ENCODE measurements at regions not wholly inside any gene's neighbourhood (a gene's known extent, or its start where the extent isn't known, plus 50 kb on each side); places are given as distances from the start of the nearest gene placed in this dataset.
"Not testable (repeated sequence)": the region's sequence is repeated elsewhere in the genome, so short reads cannot be mapped to it uniquely, and the experiment has no call there.

DNA sequence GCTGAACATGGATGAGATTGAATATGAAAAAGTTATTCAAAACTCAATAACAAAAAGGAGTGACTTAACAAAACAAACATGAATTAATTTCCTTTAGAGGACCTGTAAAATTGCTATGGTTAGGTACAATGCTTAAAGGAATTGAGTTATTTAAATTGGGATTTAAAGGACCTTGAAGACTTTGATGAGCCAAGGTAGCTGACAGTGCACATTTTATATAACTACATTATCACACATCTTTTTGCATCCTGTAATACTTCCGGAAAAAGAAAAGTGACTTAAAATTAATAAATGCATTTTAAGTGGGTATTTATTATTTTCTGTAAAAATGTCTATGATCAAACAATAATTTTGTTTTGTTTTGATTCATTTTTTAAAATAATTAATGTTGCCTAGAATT is 964.8 kb upstream of the SLIT2 start:
- no peak for DNase-seq

DNA sequence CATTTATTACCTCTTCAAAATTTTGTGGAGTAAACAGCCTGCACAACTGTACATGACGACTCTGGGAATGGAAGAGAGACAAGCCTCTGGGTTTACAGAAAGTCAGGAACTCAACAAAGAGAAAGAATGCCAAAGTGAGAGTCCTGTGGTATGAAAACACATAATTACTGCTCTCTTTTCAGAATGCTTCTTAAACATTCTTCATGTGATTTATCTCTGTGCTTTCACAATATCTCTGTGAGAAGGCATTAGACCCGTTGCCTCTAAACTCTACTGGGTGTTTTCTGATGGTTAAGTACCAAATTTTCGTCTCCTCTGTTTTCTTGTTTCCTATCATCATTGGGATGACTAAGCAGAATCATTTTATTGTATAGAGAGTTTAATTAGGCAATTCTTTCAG is 966.6 kb upstream of the SLIT2 start:
- DNase-seq = no peak

DNA sequence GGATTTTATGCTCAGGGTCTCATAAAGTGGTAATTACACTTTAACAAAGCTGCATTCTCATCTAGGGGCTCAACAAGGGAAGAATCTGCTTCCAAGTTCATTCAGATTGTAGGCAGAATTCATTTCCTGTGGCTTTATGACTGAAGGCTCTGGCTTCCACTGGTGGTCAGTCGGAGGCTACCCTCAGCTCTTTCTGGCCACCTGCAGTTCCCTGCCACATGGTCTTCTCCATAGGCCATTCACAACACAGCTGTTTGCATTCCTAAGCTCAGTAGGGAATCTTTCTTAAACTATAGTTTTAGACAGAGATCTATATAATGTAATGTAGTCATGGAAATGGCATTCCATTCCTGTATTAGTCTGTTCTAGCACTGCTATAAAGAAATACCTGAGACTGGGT is 973.0 kb upstream of the SLIT2 start:
- DNase-seq = no peak

DNA sequence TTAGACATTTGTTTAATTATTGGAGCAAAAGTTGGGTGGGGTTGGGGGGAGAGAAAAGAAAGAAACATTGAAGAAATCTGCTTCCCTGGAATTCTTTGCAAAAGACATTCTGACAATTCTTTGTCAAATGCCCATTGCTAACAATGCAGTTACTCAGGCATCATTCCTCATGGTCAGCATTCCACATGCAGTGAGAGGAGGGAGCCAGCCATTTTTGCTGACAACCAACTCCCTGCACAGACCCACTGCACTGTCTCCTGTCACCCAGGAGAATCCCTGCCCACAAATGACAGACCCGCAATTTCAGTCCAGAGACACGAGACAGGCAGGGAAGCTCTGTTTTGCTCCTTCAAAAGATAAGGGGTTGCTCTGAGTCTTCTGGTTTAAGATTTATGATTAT is 985.1 kb upstream of the SLIT2 start:
- DNase-seq = no peak

DNA sequence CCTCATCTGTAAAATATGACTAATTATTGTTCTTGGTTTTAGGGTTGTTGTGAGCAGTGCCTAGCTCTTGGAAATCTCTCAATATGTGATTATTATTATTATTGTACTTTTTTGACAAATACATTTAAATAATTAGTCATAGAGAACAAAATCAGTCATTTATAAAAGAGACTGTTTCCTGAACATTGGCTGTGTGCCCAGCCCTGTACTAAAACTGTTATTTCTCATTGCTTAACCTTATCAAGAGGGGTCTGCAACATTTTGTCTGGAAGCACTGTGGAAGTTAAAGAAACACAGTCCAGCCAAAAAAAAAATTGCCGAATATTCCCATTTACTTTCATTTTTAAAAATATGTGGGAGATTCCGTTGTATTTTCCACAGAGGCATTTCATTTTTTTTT is 989.2 kb upstream of the SLIT2 start:
- no peak for DNase-seq

DNA sequence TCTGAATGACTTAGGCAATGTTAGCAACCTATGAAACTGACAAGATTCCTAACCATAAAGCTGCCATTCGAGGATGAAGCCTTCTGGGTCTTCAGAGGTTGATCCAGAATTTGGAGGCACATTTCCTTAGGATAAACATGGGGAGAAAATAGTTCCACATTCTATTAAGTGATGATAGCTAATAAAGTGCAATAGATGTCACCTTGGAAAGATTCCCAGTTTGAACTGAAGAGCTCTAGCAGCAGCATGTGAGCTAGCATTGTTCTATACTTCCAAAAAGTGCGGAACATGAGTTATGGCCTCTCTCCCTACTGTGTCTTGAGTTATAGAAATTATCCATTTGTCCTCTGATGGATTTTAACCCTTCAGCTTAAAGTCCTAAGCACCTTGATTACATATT is 991.4 kb upstream of the SLIT2 start:
- DNase-seq = no peak

DNA sequence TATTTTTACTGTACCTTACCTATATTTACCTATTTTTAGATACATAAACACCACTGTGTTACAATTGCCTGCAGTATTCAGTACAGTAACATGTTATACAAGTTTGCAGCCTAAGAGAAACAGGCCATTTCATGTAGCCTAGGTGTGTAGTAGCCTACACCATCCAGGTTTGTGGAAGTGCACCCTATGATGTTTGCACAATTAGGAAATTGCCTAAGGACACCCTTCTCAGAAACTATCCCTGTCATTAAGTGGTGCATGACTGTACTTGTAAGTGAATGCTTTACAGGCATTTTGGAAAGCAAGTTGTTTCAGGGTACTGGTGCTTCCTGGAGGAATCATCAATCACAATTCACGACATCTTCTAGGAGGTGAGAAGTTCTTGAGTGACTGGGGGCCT is 991.8 kb upstream of the SLIT2 start:
- no peak for DNase-seq

DNA sequence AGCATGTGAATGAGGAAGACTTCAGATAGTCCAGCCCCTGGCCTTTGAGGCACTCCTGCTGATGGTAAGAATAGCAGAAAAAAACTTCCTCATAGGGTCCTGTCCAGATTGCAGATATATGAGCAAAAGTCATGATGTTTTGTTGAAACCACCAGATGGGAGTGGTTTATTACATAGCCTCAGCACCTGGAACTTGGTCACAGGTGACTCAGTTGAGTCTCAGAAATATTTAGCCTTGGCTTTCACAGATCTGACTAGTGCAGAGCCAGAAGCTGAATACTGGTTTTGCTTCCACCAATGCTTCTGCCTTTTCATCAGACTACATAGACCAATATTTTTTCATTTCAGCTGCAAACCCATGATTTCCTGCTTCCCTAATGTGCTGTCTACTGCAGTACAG is 994.9 kb upstream of the SLIT2 start:
- no peak for DNase-seq

DNA sequence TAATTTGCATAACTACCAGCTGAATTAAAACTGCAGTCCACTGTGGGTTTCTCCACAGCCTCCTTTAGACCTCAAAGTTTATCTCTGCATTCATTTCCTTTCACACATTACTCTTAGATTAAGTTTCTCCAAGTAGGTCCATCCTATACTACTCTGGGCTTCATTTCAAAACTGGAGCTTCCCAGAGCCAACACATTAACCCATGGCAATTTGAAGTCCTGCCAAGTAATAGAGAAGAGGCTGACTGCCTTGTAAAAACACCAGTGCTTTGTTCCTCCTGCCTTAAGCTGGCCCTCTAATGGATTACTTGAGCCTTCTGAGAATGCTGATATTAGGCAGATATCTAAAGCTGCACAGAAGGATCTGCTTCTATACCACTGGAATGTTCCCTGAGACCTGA is 997.2 kb upstream of the SLIT2 start:
- no peak for DNase-seq

DNA sequence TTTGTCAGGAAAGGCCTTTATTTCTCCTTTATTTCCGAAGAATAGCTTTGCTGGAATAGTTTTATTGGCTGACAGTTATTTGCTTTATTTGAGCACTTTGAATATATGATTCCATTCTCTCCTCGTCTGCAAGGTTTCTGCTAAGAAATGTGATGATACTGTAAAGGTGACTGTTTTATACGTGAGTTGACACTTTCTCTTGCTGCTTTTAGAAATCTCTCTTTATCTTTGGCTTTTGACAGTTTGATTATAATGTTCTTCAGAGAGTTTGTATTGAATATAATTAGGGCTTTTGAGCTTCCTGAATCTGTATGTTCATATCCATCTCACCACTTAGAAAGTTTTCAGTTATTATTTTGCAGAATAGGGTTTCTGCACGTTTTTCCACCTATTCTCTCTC is 1003.7 kb upstream of the SLIT2 start:
- DNase-seq = no peak

DNA sequence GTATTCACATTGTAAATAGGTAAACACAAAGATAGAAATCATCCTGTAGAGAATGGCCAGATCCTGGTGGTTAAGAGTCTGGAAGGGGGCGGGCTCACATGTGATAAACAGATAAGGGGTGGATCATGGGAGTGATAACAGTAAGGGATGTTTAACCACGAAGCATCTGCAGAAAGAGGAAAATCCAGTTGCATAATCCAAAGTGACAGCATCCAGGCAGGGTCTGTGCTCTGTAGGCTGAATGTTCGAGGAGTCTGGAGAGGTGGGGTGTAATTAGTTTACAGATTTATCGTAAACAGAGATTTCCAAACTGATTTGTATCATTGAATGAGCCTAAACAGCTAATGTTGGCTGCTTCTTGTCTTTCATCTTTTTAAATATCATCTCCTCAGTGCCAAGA is 1009.8 kb upstream of the SLIT2 start:
- no peak for DNase-seq

DNA sequence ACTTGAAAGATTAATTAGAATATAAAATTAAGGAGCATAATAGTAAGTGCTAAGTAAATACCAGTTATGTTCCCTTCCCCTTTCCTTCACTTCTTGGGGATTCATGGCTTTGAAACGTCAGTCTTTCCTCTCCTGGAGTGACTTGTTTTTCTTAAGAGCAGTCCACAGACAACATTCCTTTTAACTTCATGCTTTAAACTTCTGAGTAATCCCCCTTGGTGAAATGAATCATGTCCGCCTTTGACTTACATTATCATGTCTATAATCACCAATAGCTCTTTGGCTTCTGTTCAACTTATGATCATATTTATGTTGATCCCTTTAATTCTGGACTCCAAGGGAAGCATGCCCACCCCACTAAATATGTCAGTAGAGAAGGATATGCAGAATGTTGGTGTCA is 1012.1 kb upstream of the SLIT2 start:
- DNase-seq = no peak

DNA sequence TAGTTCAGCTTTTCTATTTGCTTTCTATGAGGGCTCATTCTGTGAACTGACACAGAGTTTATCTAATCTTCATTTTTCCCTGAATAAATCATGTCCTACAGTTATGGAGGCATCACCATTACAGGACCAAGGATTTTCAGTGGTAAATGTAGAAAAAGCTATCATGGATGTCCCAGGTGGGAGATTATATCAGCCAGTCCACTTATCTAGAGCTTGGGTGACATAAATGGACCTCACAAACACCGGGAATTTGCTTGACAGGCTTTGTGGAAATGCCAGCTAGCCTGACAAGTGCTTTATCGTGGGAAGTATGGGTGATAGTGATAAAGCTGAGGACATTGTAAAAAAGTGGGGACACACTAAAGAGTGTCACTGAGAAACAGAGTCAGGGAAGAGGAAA is 1015.2 kb upstream of the SLIT2 start:
- no peak for DNase-seq

DNA sequence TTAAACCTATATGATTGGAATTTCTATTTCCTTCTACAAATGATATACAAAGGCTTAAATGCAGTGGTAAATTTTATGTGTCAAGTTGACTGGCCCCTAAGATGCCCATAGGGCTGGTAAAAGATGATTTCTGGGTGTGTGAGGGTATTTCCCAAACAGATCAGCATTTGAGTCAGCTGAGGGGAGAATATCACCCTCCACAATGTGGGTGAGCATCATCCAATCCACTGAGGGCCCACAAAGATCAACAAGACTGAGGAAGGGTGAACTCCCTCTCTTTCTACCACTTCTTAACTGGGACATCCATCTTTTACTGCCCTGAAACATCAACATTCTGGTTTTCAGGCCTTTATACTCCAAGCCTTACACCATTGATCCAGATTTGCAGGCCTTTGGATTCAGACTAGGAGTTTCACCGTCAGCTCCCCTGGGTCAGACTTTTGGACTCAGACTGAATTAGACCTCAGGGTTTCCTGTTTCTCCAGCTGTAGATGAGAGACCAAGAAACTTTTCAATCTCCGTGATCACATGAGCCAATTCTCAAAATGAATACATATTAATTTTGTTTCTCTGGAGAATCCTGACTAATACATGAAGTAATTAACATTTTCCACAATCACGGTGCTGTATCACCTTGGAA is 1020.7 kb upstream of the SLIT2 start:
- no peak for DNase-seq

DNA sequence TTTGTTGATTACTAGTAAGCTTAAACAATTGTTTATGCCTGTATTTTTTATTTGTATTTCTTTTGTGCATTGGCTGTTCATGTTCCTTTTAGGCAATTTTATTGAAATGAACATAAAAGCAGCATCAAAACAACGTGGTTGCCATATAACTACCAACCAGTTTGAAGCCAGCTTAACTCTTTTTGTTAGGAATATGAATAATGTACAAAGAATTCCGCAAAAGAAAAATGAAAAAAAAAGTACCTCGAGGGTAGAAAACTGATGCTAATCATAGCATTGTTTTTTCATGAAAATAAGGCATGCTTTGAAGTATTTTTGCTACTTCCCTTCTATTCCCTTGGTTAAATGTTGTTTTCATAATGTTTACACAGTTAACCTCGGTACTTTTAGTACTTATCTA is 1024.0 kb upstream of the SLIT2 start:
- DNase-seq = no peak

DNA sequence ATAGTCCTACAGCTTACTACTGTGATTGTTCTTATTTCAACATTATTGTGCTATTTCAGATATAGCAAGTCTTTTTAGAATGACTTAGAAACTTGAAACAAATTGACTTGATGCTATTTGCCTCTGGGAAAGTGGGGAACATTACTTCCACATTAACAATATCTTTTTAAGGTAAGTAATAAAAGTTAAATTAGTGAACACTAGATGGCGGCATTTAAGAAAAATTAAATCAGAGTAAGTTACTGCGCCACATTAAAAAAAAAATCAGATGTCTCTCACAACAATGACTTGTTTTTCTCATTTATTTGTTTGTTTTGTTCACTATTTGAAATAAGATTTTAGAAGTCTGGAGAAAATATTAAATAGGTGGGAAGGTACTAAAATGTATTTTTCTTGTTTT is 1026.9 kb upstream of the SLIT2 start:
- no peak for DNase-seq

DNA sequence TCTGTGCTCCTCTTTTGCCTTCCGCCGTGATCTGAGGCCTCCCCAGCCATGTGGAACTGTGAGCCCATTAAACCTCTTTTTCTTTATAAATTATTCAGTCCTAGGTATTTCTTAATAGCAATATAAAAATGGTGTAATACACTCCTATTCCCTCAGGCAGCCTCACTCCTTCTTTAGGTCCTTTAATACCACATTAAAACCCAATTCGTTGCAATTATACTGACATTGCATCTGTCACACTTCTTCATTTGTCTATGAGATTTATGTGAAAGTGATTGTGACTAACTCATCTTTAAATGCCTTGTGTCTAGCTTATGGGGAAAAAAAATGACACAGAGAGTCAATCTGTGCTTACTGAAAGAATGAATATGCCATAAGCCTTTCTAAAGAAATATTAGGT is 1035.2 kb upstream of the SLIT2 start:
- no peak for DNase-seq

DNA sequence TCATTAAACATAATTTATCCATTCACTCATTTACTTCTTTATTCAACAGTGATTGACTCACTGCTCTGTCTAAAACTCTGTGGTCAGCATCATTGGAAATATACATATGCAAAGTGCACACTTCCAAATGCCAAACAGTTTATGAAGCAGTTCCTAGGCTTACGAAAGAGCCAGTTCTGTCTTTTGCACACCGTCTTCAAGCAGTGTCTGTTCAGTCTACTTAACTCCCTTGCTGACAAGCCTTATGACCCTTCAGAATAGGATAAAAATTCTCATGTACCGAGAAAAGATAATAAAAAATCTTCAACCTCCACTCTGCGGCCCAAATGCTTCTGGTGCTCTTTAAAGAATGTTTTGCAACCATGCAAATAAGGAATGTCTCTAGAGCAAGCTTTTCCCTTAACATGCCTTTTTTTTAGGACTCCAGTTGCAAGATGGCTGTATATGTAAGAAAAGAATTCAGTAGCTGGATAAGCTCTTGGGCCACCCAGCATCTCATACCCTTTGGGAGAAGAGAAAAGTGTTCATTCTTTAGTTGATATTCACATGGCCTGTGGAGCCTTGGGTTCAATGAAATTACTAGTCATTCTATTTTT is 1037.0 kb upstream of the SLIT2 start:
- no peak for DNase-seq

DNA sequence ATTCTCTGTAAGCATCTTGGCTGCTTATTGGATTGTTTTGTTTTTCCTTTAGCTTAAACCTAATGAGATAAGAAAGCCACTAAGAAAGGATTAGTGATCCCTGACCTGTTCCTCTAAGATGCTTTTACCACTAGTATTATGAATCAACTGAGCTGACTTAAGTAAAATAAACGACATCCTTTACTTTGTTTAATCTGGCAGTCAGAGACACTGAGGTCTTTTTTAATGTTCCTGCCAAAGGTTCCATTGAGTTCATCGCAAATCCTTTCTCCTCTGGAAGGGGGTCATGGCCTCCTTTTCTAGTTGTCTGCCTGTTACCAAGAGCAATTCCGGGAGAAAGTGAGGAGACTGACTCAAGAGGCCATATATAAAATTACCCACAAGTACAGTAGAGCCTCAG is 1038.3 kb upstream of the SLIT2 start:
- no peak for DNase-seq

DNA sequence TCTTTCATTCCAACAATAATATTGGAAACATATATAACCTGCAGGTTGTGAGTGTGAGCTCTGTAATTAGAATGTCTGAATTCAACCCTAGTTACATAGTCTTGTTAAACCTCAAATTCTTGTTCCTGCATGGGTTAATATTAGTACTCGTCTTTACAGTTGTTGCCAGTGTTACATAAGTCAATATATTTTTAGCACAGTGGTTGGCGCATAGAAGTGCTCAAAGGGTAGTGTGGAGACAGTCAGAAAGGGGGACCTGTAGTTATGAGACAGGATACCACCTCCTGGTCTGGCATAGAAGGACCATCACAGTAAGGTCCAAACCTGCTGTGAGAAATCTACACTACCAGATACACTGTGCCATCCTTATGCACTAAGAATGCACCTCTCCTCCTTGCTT is 1045.9 kb upstream of the SLIT2 start:
- no peak for DNase-seq

DNA sequence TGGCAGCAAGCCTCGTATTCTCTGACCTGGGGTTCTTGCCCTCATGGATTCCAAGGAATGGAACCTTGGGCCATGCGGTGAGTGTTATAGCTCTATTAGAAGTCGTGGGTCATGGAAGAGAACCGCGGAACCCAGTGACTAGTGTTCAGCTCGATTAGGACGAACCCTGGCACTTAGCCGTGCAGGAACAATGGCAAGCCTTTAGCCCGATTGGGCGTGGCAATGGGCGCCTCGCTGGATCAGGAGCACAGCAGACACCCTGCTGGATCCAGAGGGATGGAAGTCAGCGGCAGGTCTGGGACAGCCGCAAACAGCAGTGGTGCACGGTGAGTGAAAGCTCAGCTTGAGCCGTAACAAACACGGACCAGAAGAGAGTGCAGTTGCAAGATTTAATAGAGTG is 1053.9 kb upstream of the SLIT2 start:
- DNase-seq = not testable (repeated sequence)

DNA sequence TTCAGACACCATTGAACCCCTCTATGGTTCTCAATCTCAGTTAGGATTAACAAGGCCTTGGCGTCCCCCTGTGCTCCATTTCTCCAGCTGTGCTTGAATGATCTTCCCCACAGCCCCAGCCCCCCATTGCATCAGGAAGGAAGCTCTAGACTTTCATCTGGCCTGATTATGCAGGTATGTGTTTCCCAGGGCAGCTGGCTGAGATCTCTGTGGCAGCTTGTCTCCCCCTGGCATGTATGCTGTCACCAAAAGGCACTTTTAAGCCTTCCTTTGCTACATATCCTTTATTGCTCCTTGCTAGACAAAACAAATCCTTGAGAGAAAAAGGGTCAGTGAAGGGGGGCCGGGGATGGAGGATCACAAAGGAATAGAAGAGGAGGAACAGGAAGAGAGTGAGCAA is 1056.0 kb upstream of the SLIT2 start:
- DNase-seq = no peak

DNA sequence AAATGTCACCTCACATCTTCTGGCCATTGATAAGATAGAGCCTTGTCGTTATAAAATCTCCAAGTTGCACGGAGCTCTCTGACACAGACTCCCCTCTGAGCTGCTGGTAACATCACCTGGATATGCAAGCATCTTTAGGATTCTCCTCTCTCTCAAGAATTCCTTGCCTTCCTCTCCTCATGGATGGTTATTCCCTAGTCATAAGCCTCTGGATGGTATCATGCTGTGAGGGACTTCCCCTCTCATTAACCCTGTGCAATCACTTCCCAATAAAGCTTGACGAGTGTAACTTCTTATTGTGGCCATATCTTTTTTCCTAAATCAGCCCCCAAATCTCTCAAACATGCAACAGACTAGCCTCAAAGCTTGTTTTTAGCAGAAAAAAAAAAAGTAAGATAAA is 1057.0 kb upstream of the SLIT2 start:
- DNase-seq = no peak

DNA sequence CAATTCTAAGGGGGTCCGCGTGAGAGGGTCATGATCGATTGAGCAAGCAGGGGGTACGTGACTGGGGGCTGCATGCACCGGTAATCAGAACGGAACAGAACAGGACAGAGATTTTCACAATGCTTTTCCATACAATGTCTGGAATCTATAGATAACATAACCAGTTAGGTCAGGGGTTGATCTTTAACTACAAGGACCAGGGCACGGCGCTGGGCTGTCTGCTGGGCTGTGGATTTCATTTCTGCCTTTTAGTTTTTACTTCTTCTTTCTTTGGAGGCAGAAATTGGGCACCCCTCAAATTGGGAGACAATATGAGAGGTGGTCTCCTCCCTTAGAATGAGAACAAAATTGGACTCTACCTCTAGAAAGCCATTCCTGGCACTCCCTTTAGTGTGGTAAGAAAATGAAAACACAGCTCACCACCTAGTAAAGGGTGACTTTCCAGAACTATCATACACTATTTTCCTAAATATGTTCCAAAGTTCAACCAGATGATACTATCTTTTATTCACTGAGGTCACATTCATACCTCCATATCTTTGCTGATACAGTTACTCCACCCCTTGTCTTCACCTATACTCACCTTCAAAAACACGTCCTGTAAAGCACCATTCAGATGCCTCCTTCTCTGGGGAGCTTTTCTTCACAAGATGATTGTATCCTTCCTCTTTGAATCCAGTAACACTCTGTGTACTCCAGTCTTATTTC is 1058.3 kb upstream of the SLIT2 start:
- DNase-seq = no peak
